HEK293T (cell line): ENCODE measurements at regions not wholly inside any gene's neighbourhood (a gene's known extent, or its start where the extent isn't known, plus 50 kb on each side); places are given as distances from the start of the nearest gene placed in this dataset.

Experiments
- FOXA1 ChIP-seq: fragments of 450-650 bp; IDR thresholded peaks from 2 replicates; pipeline ENCODE4 v1.6.1; 2016; ENCODE audit warnings: mild to moderate bottlenecking
- FOXM1 ChIP-seq: fragments of 450-650 bp; IDR thresholded peaks from 2 replicates; pipeline ENCODE4 v1.6.1; 2017; ENCODE audit warnings: mild to moderate bottlenecking, borderline replicate concordance
- L3MBTL2 ChIP-seq: fragments of 450-650 bp; conservative IDR thresholded peaks from 2 replicates; pipeline ENCODE4 v1.6.1; 2016; ENCODE audit warnings: mild to moderate bottlenecking
- NFRKB ChIP-seq: fragments of 450-650 bp; IDR thresholded peaks from 2 replicates; pipeline ENCODE4 v1.6.1; 2016; ENCODE audit warnings: mild to moderate bottlenecking, moderate library complexity
- SP1 ChIP-seq: fragments of 450-650 bp; IDR thresholded peaks from 2 replicates; pipeline ENCODE4 v1.6.1; 2017
- SUZ12 ChIP-seq: fragments of 450-650 bp; IDR thresholded peaks from 2 replicates; pipeline ENCODE4 v1.6.1; 2016; ENCODE audit warnings: mild to moderate bottlenecking

GRCh38 chr3:8423307-8423706 lies 78.3 kb upstream of the LMCD1 start:
- TF ChIP-seq NFRKB (no peak), L3MBTL2 (no peak), FOXM1 (no peak), SP1 (no peak), SUZ12 (no peak), FOXA1 (no peak)
